NCI-H345 treated with DMSO at 0.1 percent for 48 hours (cell line): ENCODE measurements at regions not wholly inside any gene's neighbourhood (a gene's known extent, or its start where the extent isn't known, plus 50 kb on each side); places are given as distances from the start of the nearest gene placed in this dataset.

Experiments used
- DNase-seq: peaks from one replicate; lab custom pipeline; 2025; ENCODE audit not compliant: unreplicated experiment; lab: John Stamatoyannopoulos, UW

- DNase-seq = no peak
Observed at GRCh38 chr1:184267747-184268146, 119.1 kb upstream of the C1orf21 start.

- DNase-seq = no peak
Observed at GRCh38 chr1:184270556-184270955, 116.3 kb upstream of the C1orf21 start.

- no peak for DNase-seq
Observed at GRCh38 chr1:184272175-184272866, 114.5 kb upstream of the C1orf21 start.

GRCh38 chr1:184276416-184276815 is 110.4 kb upstream of the C1orf21 start:
- DNase-seq = no peak

GRCh38 chr1:184279911-184280458 is 106.8 kb upstream of the C1orf21 start:
- DNase-seq = no peak

- no peak for DNase-seq
Observed at GRCh38 chr1:184283999-184284398, 102.8 kb upstream of the C1orf21 start.

GRCh38 chr1:184284900-184285299 is 101.9 kb upstream of the C1orf21 start:
- DNase-seq = no peak

GRCh38 chr1:184285401-184286087 is 101.3 kb upstream of the C1orf21 start:
- DNase-seq = no peak

- peak; percentile 4 for DNase-seq
Observed at GRCh38 chr1:184287001-184287400, 99.8 kb upstream of the C1orf21 start.

GRCh38 chr1:184289825-184290550 is 96.8 kb upstream of the C1orf21 start:
- DNase-seq = no peak

- no peak for DNase-seq
Observed at GRCh38 chr1:184291701-184292100, 95.1 kb upstream of the C1orf21 start.

GRCh38 chr1:184292101-184292500 is 94.7 kb upstream of the C1orf21 start:
- no peak for DNase-seq

- no peak for DNase-seq
Observed at GRCh38 chr1:184294101-184294500, 92.7 kb upstream of the C1orf21 start.

- no peak for DNase-seq
Observed at GRCh38 chr1:184296466-184297243, 90.2 kb upstream of the C1orf21 start.

- DNase-seq = no peak
Observed at GRCh38 chr1:184297244-184297750, 89.5 kb upstream of the C1orf21 start.

GRCh38 chr1:184298440-184299405 is 88.1 kb upstream of the C1orf21 start:
- DNase-seq = no peak

- DNase-seq = peak; percentile 14
Observed at GRCh38 chr1:184299406-184299790, 87.4 kb upstream of the C1orf21 start.

GRCh38 chr1:184299796-184300195 is 87.0 kb upstream of the C1orf21 start:
- no peak for DNase-seq

GRCh38 chr1:184300446-184300845 is 86.4 kb upstream of the C1orf21 start:
- no peak for DNase-seq

- DNase-seq = no peak
Observed at GRCh38 chr1:184301227-184301626, 85.6 kb upstream of the C1orf21 start.
